ENCODE measurements at regions not wholly inside any gene's neighbourhood (a gene's known extent, or its start where the extent isn't known, plus 50 kb on each side); places are given as distances from the start of the nearest gene placed in this dataset.

DNA sequence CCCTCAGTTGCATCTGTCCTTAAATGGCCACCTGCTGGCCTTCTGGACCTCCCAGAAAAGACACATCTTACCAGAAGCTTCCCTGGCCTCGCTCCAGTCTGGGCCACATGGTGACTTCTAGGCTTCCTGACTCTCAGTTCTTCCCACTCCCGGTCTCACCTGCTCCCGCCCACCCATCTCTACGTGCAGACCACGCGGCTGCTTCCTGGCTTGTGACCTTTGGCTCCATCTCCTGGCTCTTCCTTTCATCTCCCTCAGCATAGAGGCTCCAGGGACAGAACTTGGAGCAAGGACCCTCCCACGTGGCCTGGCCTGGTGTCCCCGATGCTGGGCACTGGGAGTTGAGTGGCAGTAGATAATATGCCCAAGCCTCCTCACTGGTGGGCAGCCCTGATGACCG, 124.9 kb upstream of the IRF2BP2 start:
- no peak for DNase-seq (ENCODE audit: low read depth)

DNA sequence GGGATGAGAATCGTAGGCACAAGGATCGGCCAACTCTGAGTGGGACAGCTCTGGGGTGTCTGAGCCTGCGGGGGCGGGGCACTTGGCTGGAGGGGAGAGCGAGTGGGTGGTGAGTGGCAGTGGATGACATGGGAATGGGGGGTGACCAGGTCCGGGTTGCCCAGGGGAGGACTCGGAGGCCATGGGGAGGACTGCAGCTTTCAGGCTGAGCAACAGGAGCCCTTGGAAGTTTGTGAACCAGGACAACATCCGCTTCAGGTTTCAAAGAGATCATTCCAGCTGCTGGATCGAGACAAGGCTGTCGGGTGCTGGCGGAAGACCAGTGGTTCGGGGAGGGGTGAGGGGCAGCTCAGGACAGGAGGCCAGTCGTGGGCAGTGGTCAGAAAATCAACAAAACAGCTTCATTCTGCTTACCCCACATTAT, 124.4 kb upstream of the IRF2BP2 start:
- no peak for DNase-seq (ENCODE audit: low read depth)

DNA sequence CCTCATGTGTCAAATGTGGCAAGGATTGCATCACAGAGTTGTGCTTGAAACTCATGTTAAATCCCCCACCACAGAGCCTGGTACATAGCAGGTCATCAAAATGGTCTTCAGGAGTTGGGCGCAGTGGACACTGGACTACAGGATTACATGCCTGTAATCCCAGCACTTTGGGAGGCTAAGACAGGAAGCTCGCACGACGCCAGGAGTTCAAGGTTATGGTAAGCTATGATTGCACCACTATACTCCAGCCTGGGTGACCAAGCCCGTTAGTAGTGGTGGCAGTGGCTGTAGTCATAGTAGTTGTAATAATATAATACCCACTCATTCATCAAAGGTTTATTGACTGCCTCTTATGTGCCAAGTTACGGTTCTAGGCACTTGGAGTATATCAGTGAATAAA, 123.4 kb upstream of the IRF2BP2 start:
- no peak for DNase-seq (ENCODE audit: low read depth)

DNA sequence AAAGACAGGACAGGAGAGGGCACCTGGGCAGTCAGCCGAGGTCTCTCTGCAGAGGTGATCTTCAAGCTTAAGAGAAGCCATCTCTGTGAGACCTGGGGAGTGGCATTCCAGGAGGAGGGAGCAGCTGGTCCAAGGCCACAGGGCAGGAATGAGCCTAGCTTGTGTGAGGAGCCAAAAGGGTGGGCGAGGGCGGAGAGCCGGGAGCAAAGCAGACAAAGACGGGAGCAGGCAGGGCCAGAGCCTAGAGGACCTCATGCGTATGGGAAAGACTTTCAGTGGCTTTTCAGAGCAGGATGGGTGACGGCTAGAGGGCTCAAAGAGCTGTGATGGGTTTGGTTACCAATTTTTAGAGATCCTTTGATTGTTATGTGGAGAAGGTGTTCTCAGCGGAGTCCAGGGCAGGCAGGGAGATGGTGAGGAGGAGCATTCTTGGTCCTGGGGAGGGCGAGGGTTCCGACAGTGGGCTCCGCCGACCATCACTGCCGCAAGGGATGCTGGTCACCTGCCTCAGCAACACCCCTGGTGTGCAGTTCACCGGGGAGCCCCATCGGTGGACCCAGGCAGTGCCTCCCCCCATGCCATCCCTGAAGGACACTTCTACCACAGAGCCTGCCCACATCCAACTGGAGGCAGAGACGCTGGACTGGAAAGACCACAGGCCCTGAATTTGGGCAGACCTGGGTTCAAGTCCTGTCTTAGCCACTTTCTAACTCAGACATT, 122.9 kb upstream of the IRF2BP2 start:
- no peak for DNase-seq (ENCODE audit: low read depth)

DNA sequence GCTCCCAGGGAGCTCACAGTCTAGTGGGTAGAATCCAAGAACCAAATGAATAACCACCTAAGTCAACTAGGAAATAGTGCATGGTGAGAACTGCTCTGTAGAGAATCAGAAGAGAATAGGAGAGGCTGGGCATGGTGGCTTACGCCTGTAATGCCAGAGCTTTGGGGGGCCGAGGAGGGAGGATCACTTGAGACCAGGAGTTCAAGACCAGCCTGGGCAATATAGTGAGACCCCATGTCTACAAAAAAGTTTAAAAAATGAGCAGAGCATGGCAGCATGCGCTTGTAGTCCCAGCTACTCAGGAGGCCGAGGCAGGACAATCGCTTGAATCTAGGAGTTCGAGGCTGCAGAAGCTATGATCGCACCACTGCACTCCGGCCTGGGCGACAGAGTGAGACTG, 122.3 kb upstream of the IRF2BP2 start:
- DNase-seq (ENCODE audit: low read depth), result no peak

DNA sequence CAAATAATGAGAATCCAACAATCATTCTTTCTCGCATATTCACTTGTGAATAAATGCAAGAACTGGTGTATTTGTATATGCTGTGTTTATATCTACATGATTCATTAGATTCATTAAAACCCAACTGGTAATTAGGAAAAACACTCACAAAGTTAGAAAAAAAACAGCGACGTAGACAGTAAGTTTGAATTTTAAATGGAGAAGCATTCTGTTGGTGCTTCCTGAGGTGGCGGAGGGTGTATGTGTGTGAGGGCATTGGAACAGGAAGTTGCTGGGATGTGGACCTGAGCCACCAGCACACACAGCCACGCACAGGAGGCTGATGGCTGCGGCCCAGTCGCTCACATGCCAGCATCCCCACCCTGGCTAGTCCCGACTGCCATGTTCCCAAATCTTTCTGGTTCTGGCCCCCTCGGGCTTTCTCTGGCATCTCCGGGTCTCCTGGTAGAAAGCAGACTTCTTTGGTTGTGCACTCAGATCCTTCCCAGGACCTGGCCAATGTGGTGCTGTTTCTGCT, 121.6 kb upstream of the IRF2BP2 start:
- no peak for DNase-seq (ENCODE audit: low read depth)

DNA sequence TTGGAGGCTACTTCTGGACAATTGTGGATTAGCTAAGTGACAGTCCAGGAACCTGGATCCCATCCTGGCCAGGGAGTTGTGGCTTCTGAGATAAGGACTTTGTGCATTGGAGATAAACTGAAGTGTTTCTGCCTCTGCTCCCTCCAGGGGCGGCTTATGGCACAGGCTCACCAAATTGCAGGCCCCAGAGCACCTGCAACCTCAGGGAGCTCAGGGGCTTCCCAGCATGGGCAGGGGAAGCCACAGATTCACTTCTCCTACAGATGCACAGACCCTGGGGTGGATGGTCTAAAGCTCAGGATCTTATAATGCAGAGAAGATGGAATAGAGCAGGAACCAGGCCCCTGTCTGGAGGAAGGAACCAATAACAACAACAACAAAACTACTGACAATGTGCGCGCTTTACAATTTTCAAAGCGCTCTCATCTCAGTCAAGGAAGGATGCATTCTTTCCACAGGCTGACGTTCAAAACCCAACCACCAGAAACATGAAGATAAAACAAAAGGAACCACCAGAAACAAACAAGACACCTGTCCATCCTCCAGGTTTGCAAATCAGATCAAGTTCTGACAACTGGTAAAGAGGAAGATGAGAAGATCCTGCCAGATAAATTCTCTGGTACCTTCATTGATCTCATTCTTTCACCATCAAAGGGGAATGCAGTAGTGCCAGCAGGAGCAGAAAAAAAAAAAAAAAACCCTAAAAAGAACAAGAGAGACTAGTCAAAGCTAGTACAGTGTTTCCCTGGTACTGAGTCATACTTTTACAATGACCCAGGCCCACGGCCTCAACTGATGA, 121.0 kb upstream of the IRF2BP2 start:
- DNase-seq (ENCODE audit: low read depth), result peak; percentile 79

DNA sequence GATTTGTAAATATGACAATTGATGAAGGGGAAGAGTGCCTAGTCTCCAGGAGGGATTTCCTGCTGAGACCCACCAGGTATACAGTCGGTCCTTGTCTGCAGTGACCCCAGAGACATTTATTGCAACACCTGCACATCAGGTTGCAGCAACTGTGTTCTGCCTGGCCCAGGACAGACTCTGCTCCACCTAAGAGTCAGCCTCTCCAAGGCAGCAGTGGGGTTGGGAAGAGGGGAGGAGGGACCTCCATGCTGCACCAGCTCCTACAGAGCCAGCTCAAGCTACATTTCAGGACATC, 120.4 kb upstream of the IRF2BP2 start:
- DNase-seq (ENCODE audit: low read depth), result no peak

DNA sequence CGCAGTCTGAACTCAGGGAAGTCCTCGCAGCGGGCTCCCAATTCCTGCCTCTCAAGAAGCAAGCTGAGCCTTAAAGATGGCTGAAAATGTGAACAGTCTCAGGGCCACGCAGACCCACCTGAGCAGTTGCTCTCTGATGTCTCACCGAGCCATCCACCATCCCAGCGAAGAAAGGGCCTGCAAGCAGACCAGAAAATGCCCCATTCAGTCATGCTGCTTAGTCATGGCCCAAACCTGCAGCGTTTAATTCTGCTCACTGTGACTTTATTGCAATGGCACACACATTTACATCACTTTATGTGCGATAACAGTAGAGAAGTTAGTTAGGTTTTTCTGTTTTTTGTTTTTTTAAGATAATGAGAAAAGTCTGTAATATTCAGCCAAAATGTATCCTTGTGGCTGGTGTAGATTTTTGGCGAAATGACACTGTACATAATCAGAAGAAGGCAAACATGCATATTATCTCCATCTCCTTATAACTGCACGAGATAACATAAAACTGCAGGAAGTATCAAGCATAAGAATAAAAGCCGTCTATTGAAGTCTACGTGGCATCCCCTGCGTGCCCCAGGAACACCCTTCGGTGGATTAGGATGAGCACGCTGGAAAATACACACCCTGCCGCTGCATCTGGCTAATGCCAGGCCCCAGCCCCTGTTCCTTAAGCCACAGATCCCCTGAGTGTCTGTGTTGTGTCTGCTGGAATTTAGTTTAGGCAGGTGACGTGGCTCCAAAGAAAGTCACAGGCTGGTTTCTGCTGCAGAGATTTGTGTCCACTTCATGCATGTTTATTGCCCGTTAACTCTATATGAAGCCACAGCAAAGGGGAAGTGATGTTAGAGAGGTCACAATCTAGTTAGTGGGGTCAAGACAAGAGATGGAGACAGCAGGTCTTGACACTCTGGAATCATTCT, 119.8 kb upstream of the IRF2BP2 start:
- DNase-seq (ENCODE audit: low read depth), result no peak

DNA sequence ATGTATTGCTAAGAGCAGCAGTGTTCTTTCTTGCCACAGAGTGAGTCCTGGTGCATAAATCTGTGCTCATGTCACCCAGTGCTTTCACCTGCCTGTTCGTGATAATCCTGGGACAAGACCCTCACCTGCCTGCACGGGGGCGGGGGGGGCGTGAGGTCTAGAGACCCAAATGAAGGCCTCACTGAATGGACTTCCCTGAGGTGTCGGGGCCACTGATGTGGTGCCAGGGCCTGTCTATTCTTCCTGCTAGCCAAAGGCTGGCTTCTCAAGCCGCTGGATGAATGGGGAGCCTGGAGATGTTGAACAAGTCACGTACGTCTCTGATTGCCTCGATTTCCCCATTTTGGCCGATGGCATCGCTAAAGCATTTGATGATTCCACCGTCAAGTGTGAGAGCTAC, 118.8 kb upstream of the IRF2BP2 start:
- DNase-seq (ENCODE audit: low read depth), result no peak

DNA sequence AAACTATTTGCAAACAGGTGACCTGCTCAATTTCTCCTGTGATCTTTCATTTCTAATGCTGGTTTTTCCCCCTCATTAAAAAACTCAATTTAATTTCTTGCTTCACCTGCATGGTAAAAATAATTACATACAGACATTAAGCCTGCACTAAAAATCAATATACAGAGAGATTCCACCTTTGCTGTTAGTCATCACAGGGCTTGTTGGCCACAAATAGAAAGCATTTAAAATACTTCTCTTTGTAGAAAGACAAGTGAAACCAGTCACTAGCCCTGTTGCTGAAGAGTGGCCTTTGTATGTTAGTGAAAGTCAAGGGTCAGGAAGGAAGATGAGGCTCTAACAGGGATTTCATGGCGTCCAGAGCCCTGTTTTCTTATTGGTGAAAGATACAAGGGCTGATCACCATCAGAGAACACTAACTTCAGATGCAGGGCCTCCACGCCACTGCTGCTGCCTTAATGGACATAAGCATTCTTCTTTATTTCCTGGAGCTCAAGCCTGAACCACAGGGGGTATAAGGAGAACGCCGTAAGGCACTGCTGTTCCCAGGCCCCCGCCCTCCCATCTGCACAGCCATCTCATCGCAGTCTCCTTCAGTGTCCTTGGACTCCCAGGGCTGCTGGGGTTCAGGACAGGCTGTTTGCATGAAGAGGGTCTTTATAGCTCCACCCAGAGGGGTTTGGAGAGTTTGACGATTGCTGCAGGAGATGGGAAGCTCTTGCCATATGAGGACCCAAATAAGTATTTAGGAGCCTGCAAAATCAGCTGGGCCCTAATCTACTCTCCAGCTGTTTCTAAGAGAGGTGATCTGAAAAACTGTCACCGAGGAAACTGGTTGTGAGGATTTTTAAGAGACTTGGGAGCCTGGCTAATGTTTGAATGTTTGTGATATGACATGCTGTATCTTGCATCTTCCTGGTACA, 117.3 kb upstream of the IRF2BP2 start:
- DNase-seq (ENCODE audit: low read depth), result no peak

DNA sequence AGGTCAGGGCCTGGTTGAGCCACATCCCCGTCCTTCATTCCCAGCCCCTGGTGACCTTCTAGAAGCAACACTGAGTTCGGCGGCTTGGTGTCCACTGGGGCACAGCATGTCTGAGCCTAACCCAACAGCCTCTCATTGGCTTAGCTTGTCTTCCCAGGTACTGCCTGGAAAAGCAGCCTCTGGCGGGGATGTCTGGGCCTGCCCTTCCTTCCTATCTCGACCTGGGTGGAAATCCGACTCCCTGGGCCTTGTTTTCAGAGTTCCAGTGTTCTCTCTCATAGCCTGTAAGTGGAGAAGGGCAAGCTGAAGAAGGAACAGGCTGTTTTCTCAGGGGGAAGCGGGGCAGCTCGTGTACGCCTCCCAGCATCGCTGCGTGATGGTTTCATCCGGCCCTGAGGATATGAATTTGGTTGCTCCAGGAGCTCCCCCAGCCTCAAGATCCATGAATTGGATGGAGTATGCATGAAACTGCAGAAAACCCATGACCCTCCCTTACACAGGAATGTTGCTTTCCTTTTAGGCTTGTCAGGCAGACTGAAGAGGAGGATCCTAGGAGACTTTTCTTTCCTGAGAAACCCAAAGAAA, 116.5 kb upstream of the IRF2BP2 start:
- DNase-seq (ENCODE audit: low read depth), result no peak

DNA sequence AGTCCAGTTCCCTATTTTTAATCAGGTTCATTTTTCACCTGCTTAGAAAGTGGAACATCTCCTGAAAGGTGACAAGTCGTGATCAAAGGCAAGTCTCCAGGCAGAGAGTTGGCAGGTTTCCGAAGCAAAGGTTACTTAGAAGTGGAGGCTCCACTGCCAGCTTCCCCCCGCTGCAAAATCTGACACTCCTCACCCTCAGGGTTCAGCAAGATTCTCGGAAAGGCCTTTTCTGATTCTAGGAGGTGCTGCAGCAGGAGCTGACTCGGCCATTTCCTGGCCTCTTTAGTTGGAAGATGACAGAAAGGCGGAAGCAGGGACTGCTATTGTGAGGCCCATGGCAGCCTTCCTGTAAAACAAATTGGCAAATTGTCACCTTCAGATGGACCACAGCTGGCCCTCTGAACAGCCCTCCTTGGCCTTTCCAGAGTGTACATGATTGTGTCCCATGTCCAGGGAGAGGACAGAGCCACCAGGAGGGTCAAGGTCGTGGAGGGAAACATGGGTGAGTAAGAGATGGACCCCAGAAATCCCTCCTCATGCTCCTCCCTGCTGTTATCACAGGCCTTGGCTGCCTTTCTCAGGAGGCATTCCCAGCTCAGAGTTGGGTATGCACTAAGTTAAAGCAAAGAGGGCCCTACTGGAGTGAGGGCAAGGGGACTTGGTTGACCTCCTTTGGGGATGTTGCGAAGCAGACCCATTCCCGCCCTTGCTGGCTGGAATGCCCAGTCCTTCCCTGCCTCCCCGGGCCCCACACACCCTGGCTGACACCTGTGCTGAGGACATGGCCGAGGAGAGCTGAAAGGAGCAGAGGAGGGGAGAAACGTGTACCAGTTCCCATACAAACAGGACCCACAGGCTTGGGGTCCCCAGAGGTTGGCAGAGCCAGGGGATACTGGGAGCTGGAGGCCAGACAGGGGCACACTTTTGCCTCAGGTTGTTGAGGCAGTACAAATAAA, 115.5 kb upstream of the IRF2BP2 start:
- DNase-seq (ENCODE audit: low read depth), result no peak

DNA sequence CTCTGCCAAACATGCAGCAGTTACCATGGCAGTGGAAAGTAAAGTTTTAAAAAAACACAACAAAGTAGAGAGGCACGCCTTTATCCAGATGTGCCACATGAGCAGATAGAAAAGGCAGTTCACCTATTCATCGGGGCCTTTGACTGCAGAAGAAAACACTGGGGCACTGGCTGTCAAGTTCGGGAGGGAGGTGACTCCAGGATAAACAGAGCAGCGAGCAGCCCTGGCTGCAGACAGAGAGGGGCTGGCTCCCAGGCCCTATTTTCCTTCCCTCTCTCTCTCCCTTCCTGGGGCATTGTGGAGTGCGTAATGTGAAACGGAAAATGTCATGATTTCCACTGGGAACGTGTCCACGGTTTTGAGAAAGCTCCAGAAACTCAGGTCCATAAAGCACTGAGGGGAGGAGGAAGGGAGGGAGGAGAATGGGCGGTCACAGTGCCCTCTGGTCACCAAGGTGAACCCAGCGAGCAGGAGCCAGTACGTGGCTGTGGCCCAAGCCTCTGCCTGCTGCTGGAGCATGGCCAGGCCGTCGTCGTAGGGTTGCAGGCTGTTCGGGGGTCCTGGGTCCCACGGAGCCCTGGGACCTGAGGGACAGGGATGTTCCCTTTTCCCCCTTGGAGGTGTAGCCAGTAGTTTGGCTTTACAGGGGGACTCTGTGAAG, 114.7 kb upstream of the IRF2BP2 start:
- DNase-seq (ENCODE audit: low read depth), result peak; percentile 32

DNA sequence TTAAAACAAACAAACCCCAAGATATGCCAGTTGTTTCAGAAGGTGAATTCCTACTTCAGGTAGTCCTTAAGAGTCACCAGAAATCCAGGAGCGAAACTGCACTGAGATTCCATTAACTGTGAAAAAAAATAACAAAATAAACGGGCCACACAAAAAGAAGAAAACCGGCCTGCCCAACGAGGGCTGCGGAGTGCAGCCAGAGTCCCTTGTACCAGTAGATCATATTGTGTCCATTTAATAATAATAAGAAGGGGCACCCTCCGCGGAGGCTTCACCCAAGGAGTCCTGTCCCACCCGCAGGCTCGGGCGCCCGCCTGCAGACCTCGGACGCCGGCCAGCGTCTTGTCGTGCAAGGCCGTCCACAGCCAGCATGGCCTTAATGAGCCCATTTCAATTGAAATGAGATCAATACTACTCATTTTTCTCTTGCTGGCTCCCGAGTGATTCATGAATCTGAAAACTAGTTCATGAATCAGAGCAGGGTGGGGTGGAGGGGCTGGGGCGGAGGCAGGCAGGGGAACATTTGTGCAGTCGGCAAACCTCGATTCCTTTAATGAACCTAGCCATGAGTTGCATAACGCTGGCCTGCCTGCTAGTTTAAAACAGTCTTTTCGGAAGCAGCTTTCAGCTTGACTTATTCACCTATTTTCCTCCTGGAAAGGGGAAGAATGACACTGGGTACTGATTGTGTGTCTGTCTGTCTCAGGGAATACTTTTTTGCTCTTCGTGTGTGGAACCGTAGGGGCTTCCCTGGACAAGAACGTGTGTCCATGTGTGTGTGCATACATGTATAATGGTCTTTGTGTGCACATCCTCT, 113.1 kb upstream of the IRF2BP2 start:
- peak; percentile 95 for DNase-seq (ENCODE audit: low read depth)

DNA sequence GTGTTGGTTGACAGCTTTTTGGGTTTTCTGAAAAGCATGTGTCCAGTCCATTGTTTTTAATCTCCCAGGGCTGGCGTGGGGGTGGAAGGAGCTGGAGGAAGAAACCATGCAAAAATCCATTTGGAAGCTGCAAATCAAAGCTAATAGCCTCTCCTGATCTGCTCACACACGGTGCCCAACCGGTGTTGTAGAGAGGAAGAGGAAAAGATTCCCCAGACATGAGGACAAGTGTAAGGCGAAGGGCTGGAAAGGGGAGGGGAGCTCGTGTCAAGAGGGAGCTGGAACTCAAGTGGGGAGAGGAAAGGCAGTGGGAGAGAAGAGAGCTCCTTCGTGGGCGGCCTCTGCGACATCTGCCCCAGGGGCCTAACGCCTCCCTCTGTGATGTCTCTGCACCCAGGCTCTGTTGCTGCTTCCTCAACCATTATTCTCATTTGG, 112.3 kb upstream of the IRF2BP2 start:
- no peak for DNase-seq (ENCODE audit: low read depth)

DNA sequence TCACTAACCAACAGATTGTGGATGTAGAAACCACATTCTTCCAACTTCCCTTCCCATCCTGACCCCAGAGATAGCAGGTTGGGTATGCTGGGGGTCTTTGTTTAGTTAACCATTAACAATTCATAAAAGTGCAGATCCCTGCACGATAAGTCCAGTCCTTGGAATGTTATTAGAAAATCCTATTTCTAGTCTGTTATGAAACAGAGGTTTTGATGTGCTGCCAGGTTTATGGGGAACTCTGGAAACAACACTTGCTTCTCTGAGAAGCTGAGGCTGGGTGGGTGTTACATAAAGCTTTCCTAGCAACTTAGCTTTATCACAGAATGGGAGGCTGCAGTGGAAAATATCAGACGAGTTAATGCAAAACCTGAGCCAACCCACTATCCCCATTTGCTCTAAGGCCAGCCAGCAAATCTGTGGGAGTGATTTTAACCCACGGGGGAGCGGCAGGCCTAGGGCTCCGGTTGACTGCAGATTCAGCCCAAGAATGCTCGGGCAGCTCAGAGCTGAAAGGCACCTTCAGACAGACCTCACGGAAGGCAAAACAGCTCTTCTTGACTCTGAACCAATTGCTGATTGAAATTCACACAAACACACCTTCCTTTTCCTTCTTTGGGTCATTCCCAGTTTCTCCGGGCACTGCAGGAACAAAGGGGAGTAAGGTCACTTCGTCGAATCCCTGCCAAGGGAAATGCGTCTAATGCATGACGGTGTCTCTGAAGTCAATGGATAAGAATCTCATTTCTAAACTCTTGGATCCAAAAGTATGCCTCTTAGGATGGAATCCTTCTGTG, 111.7 kb upstream of the IRF2BP2 start:
- peak; percentile 93 for DNase-seq (ENCODE audit: low read depth)
